WTC11 (cell line): ENCODE measurements at regions not wholly inside any gene's neighbourhood (a gene's known extent, or its start where the extent isn't known, plus 50 kb on each side); places are given as distances from the start of the nearest gene placed in this dataset.

ENCODE experiments used
- NFE2L1 ChIP-seq: sonication (generic); formaldehyde crosslinking; IDR thresholded peaks from 2 replicates; pipeline ENCODE4 v1.8.1; 2023; ENCODE audit warnings: missing genetic modification reagents
- NFYB ChIP-seq: sonication (generic); formaldehyde crosslinking; conservative IDR thresholded peaks from 2 replicates; pipeline ENCODE4 v1.8.0; 2022; ENCODE audit warnings: low read depth, missing genetic modification reagents
- RELA ChIP-seq: sonication (generic); formaldehyde crosslinking; IDR thresholded peaks from 2 replicates; pipeline ENCODE4 v1.8.1; 2022; ENCODE audit warnings: missing genetic modification reagents, mild to moderate bottlenecking, borderline replicate concordance
- RORB ChIP-seq: fragments of 250-450 bp; sonication (Bioruptor Pico); IDR thresholded peaks from 2 replicates; pipeline ENCODE4 v1.9.0; 2021; ENCODE audit warnings: mild to moderate bottlenecking
- TF ChIP-seq, protein P1 (sequence below): fragments of 200-600 bp; IDR thresholded peaks from 2 replicates; pipeline ENCODE4 v1.8.0; 2022; ENCODE audit warnings: antibody characterized with exemption

DNA sequence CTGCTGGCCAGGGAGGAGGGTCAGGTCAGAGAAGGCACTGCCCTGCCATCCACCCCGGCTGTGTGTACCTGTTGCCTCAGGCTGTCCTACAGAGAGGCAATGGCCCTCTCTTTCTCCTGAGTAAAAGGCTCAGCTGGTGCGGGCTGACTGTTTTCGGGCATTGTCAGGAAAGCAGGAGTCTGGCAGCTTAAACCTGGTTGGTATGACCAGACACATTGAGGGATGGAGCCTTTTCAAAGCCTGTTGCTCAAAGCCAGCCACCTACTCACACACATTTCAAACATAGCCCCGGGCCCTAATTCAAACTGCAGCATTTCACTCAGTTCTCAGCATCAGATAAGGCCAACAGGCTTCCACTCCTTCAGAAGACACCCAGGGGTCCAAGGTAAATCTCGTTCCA is 61.8 kb upstream of the PDX1 start:
- TF ChIP-seq, protein P1, sequence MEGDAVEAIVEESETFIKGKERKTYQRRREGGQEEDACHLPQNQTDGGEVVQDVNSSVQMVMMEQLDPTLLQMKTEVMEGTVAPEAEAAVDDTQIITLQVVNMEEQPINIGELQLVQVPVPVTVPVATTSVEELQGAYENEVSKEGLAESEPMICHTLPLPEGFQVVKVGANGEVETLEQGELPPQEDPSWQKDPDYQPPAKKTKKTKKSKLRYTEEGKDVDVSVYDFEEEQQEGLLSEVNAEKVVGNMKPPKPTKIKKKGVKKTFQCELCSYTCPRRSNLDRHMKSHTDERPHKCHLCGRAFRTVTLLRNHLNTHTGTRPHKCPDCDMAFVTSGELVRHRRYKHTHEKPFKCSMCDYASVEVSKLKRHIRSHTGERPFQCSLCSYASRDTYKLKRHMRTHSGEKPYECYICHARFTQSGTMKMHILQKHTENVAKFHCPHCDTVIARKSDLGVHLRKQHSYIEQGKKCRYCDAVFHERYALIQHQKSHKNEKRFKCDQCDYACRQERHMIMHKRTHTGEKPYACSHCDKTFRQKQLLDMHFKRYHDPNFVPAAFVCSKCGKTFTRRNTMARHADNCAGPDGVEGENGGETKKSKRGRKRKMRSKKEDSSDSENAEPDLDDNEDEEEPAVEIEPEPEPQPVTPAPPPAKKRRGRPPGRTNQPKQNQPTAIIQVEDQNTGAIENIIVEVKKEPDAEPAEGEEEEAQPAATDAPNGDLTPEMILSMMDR: no peak
- TF ChIP-seq RORB (CRISPR knock-in tag): no peak
- TF ChIP-seq NFE2L1: no peak
- no peak for TF ChIP-seq RELA
- TF ChIP-seq NFYB (CRISPR knock-in tag): no peak
